ENCODE measurements at regions not wholly inside any gene's neighbourhood (a gene's known extent, or its start where the extent isn't known, plus 50 kb on each side); places are given as distances from the start of the nearest gene placed in this dataset.

DNA sequence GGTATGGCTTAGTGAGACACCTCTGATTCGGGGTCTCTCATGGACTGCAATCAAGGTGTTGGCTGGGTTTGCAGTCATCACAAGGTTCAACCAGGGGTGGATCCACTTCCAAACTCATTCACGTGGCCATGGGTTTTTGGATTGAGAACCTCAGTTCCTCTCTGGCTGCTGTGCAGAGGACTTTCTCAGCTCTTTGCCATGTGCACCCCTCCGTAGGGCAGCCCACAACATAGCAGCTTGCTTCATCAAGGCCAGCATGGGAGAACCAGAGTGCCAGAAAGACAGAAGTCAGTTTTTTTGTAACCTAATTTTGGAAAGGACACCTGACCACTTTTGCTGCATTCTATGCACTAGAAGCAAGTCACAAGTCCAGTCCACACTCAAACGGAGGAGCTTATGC lies 154.9 kb downstream of the PJA1 start:
- intact Hi-C loops (cut with micrococcal nuclease), result no loop called here
- Mint-ChIP-seq H3K9me3 (no peaks in the 10 kb centered on the region), H3K4me3 (ENCODE audit: low read depth) (no peak overlapping the region), H3K4me1 (ENCODE audit: low read depth) (no peaks in the 10 kb centered on the region), H3K27me3 (ENCODE audit: low read depth) (peaks cover 3% of the 10 kb centered on the region), H3K27ac (no peak overlapping the region), H3K36me3 (ENCODE audit: low read depth) (no peaks in the 10 kb centered on the region)
- no peak for DNase-seq (ENCODE audit: low spot score)

GRCh38 chrX:69000877-69001276 lies 164.4 kb downstream of the PJA1 start:
- intact Hi-C loops (cut with micrococcal nuclease), result no loop called here
- no peak overlapping the region for H3K4me3 Mint-ChIP-seq (ENCODE audit: low read depth)
- H3K36me3 Mint-ChIP-seq (ENCODE audit: low read depth), result no peaks in the 10 kb centered on the region
- no peak for DNase-seq (ENCODE audit: low spot score)
- H3K27me3 Mint-ChIP-seq (ENCODE audit: low read depth), result no peaks in the 10 kb centered on the region
- no peaks in the 10 kb centered on the region for H3K4me1 Mint-ChIP-seq (ENCODE audit: low read depth)
- H3K9me3 Mint-ChIP-seq, result no peaks in the 10 kb centered on the region
- H3K27ac Mint-ChIP-seq, result no peak overlapping the region

DNA sequence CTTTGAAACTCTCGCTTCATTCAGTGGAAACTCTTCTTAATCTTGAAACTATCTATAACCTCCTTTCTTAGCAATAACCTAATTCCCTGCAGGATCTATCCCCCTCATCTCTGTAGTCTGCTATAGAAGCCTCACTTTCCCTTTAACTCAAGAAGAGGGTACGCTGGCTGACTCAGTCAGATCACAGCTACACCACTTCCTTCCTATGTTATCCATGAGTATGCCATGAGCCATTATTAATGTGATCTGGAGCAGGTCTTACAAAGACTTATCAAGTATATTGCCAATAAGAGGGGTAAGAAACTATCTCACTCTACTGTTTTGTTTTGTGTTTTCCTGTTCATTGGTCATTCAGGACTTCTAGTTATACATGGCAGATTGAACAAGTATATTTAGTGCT lies 165.3 kb downstream of the PJA1 start:
- no peaks in the 10 kb centered on the region for H3K36me3 Mint-ChIP-seq (ENCODE audit: low read depth)
- no peaks in the 10 kb centered on the region for H3K4me1 Mint-ChIP-seq (ENCODE audit: low read depth)
- H3K4me3 Mint-ChIP-seq (ENCODE audit: low read depth), result no peak overlapping the region
- intact Hi-C loops (cut with micrococcal nuclease), result no loop called here
- no peak for DNase-seq (ENCODE audit: low spot score)
- no peaks in the 10 kb centered on the region for H3K27me3 Mint-ChIP-seq (ENCODE audit: low read depth)
- no peak overlapping the region for H3K27ac Mint-ChIP-seq
- H3K9me3 Mint-ChIP-seq, result no peaks in the 10 kb centered on the region

GRCh38 chrX:68999356-68999755 lies 165.9 kb downstream of the PJA1 start:
- Mint-ChIP-seq H3K4me3 (ENCODE audit: low read depth) (no peak overlapping the region), H3K27me3 (ENCODE audit: low read depth) (no peaks in the 10 kb centered on the region), H3K4me1 (ENCODE audit: low read depth) (no peaks in the 10 kb centered on the region), H3K27ac (no peak overlapping the region), H3K9me3 (no peaks in the 10 kb centered on the region), H3K36me3 (ENCODE audit: low read depth) (no peaks in the 10 kb centered on the region)
- intact Hi-C loops (cut with micrococcal nuclease), result no loop called here
- no peak for DNase-seq (ENCODE audit: low spot score)

GRCh38 chrX:68998716-68999115 lies 166.5 kb downstream of the PJA1 start:
- no peak overlapping the region for H3K27ac Mint-ChIP-seq
- intact Hi-C loops (cut with micrococcal nuclease), result no loop called here
- no peaks in the 10 kb centered on the region for H3K9me3 Mint-ChIP-seq
- no peak overlapping the region for H3K4me3 Mint-ChIP-seq (ENCODE audit: low read depth)
- H3K36me3 Mint-ChIP-seq (ENCODE audit: low read depth), result no peaks in the 10 kb centered on the region
- no peak for DNase-seq (ENCODE audit: low spot score)
- no peaks in the 10 kb centered on the region for H3K4me1 Mint-ChIP-seq (ENCODE audit: low read depth)
- no peaks in the 10 kb centered on the region for H3K27me3 Mint-ChIP-seq (ENCODE audit: low read depth)

- intact Hi-C loops (cut with micrococcal nuclease), result no loop called here
- H3K27ac Mint-ChIP-seq, result no peak overlapping the region
- H3K36me3 Mint-ChIP-seq (ENCODE audit: low read depth), result no peaks in the 10 kb centered on the region
- H3K4me1 Mint-ChIP-seq (ENCODE audit: low read depth), result no peaks in the 10 kb centered on the region
- no peaks in the 10 kb centered on the region for H3K9me3 Mint-ChIP-seq
- no peaks in the 10 kb centered on the region for H3K27me3 Mint-ChIP-seq (ENCODE audit: low read depth)
- H3K4me3 Mint-ChIP-seq (ENCODE audit: low read depth), result no peak overlapping the region
- no peak for DNase-seq (ENCODE audit: low spot score)
Observed at GRCh38 chrX:68997911-68998310, 167.3 kb downstream of the PJA1 start.

DNA sequence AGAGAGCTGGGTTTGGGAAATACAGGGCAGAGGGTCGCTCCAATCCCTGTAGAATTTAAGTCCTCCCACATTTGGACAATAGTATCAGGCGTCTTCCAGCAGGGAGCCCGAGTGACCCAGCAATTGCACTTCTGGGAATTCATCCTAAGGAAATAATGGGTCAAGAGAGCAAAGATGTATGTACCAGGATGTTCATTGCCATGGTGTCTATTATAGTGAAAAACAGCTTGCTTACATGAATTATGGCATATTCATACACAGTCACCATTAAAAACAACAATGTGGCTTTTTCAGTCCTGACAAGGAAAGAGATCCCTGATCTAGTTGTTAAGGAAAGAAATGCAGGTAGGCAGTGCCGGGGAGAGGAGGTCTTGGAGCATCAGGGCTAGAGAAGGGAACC lies 167.7 kb downstream of the PJA1 start:
- no peak for DNase-seq (ENCODE audit: low spot score)
- H3K4me1 Mint-ChIP-seq (ENCODE audit: low read depth), result no peaks in the 10 kb centered on the region
- H3K27ac Mint-ChIP-seq, result no peak overlapping the region
- no peaks in the 10 kb centered on the region for H3K9me3 Mint-ChIP-seq
- no peak overlapping the region for H3K4me3 Mint-ChIP-seq (ENCODE audit: low read depth)
- no peaks in the 10 kb centered on the region for H3K27me3 Mint-ChIP-seq (ENCODE audit: low read depth)
- H3K36me3 Mint-ChIP-seq (ENCODE audit: low read depth), result no peaks in the 10 kb centered on the region
- intact Hi-C loops (cut with micrococcal nuclease), result no loop called here

DNA sequence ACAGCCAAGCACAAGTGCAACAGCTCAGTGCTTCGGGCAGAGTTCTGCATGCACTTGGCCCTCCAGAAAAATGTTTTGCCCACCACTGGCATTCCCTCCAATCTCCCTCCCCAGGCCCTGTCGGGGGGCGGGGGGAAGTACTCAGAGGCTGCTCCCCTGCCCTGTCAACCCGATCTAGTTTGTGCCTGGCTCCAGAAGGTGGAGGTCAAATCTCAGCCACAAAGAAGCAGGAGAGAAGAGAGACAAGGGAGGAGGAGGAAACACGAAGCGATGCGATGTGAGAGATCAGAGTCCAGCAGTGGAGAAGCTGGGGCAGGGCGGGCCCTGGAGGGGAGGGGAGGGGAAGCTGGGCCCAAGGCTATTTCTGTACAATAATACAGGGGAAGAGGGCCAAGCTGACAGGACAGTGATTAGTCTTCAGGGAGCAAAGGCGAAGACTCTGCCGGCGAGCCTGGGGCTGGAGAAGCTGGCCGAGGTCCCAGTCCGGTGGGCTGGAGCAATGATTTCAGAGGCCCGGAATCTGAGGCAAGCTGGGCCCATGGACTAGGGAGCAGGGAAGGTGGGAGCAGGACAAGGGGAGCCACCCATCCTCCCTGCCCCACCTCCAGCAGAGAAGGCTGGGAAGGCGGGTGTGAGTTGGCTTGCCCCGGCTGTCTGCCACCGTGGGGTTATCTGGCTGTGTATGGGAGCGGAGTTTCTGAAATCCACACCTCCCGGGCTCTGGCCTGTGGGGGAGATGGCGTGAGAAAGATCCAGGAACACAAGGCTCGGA lies 167.1 kb downstream of the EFNB1 start:
- Mint-ChIP-seq H3K27me3 (ENCODE audit: low read depth) (no peaks in the 10 kb centered on the region), H3K4me3 (ENCODE audit: low read depth) (no peak overlapping the region), H3K9me3 (no peaks in the 10 kb centered on the region), H3K27ac (no peak overlapping the region), H3K36me3 (ENCODE audit: low read depth) (no peaks in the 10 kb centered on the region), H3K4me1 (ENCODE audit: low read depth) (no peaks in the 10 kb centered on the region)
- no peak for DNase-seq (ENCODE audit: low spot score)
- intact Hi-C loops (cut with micrococcal nuclease), result no loop called here

DNA sequence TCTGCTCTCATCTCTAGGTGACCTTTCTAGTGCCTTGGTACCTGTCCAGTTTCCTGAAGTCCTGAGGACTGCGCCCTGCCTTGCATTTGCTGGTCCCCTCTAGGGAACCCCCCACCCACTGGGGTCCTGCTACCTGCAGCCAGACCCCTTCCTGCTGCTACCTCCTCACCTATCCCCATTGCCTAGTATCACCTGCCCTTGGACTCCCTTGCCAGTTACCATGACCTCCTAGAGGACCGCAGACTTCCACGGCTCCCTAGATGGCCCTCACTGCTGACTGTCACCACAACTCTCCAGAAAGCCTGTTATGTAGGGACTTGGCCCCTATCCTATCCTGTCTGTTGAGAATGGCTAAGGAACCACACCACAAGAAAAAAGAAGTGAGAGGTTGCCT lies 166.6 kb downstream of the EFNB1 start:
- no peak overlapping the region for H3K27ac Mint-ChIP-seq
- H3K4me1 Mint-ChIP-seq (ENCODE audit: low read depth), result no peaks in the 10 kb centered on the region
- no peaks in the 10 kb centered on the region for H3K27me3 Mint-ChIP-seq (ENCODE audit: low read depth)
- H3K36me3 Mint-ChIP-seq (ENCODE audit: low read depth), result no peaks in the 10 kb centered on the region
- DNase-seq (ENCODE audit: low spot score), result no peak
- H3K4me3 Mint-ChIP-seq (ENCODE audit: low read depth), result no peak overlapping the region
- intact Hi-C loops (cut with micrococcal nuclease), result no loop called here
- no peaks in the 10 kb centered on the region for H3K9me3 Mint-ChIP-seq

DNA sequence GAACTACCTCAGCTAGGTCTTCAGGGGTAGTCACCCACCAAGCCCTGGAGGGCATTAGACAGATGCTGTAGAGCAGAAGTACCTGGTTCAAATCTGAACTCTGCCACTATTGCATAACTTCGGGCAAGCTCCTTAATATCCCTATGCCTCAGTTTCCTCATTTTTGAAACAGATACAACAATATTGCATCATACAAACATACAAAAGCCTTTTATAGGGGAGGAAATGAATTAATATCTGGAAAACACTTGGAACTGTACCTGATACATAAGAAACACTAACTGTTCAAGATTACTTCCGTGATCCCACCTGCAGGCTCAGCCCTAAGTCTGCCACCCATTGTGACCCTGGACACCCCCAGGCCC lies 166.1 kb downstream of the EFNB1 start:
- H3K36me3 Mint-ChIP-seq (ENCODE audit: low read depth), result no peaks in the 10 kb centered on the region
- H3K4me1 Mint-ChIP-seq (ENCODE audit: low read depth), result no peaks in the 10 kb centered on the region
- H3K27me3 Mint-ChIP-seq (ENCODE audit: low read depth), result no peaks in the 10 kb centered on the region
- no peak overlapping the region for H3K4me3 Mint-ChIP-seq (ENCODE audit: low read depth)
- DNase-seq (ENCODE audit: low spot score), result no peak
- H3K9me3 Mint-ChIP-seq, result no peaks in the 10 kb centered on the region
- intact Hi-C loops (cut with micrococcal nuclease), result no loop called here
- H3K27ac Mint-ChIP-seq, result no peak overlapping the region

GRCh38 chrX:68994135-68994890 lies 165.5 kb downstream of the EFNB1 start:
- no peak for DNase-seq (ENCODE audit: low spot score)
- no peaks in the 10 kb centered on the region for H3K27me3 Mint-ChIP-seq (ENCODE audit: low read depth)

GRCh38 chrX:68992821-68993397 lies 164.1 kb downstream of the EFNB1 start:
- DNase-seq (ENCODE audit: low spot score), result no peak
- intact Hi-C loops (cut with micrococcal nuclease), result no loop called here
- no peaks in the 10 kb centered on the region for H3K36me3 Mint-ChIP-seq (ENCODE audit: low read depth)
- no peaks in the 10 kb centered on the region for H3K4me1 Mint-ChIP-seq (ENCODE audit: low read depth)
- H3K4me3 Mint-ChIP-seq (ENCODE audit: low read depth), result no peak overlapping the region
- no peak overlapping the region for H3K27ac Mint-ChIP-seq
- H3K27me3 Mint-ChIP-seq (ENCODE audit: low read depth), result no peaks in the 10 kb centered on the region
- no peaks in the 10 kb centered on the region for H3K9me3 Mint-ChIP-seq

More at GRCh38 chrX:68994135-68994890, 165.5 kb downstream of the EFNB1 start:
- Mint-ChIP-seq H3K27ac (no peak overlapping the region), H3K4me3 (ENCODE audit: low read depth) (no peak overlapping the region), H3K9me3 (no peaks in the 10 kb centered on the region), H3K36me3 (ENCODE audit: low read depth) (no peaks in the 10 kb centered on the region), H3K4me1 (ENCODE audit: low read depth) (no peaks in the 10 kb centered on the region)
- intact Hi-C loops (cut with micrococcal nuclease), result no loop called here

DNA sequence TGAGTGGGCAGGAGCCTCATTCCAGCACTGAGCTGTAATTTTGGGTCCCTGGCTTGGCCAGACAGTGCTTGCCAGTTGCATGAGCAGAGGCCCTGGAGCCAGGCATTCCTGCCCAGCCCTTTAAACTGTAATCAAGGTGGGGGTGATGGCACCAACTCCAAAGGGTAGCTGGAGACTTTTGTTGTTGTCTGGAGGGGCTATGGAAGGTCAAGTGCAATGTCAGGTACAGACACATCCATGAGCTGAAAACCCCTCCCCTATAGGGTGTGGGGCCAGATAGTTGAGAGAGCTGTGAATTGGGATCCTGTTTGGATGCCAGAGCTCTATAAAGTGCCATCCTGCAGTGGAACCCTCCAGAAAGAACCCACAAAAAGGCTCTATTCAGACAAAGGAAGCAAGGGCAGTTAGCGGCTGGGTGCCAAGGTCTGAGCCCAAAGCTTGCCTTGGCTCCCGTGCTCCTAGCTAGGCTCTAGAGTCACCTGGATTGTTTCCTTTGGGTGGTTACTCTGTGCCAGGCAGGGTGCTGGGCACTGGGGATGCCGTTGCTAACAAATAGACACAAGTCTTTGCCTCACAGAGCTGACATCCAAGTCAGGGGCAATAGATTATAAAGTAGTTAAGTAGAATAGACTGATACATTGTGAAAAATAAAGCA lies 163.0 kb downstream of the EFNB1 start:
- no peak for DNase-seq (ENCODE audit: low spot score)
- H3K36me3 Mint-ChIP-seq (ENCODE audit: low read depth), result no peaks in the 10 kb centered on the region
- no peak overlapping the region for H3K27ac Mint-ChIP-seq
- intact Hi-C loops (cut with micrococcal nuclease), result no loop called here
- H3K4me1 Mint-ChIP-seq (ENCODE audit: low read depth), result no peaks in the 10 kb centered on the region
- H3K9me3 Mint-ChIP-seq, result no peaks in the 10 kb centered on the region
- no peaks in the 10 kb centered on the region for H3K27me3 Mint-ChIP-seq (ENCODE audit: low read depth)
- no peak overlapping the region for H3K4me3 Mint-ChIP-seq (ENCODE audit: low read depth)
